CD4-positive, alpha-beta T cell treated with Interleukin-6 for 4 hours (primary cell): ENCODE measurements at regions not wholly inside any gene's neighbourhood (a gene's known extent, or its start where the extent isn't known, plus 50 kb on each side); places are given as distances from the start of the nearest gene placed in this dataset.
"Not testable (repeated sequence)": the region's sequence is repeated elsewhere in the genome, so short reads cannot be mapped to it uniquely, and the experiment has no call there.

Experiments used
- DNase-seq: peaks from one replicate; pipeline ENCODE4 v3.0.0-alpha.2; 2020; ENCODE audit warnings: mixed read lengths

- not testable (repeated sequence) for DNase-seq
Observed at GRCh38 chr4:131734851-131735385, 1414.2 kb upstream of the PCDH10 start.

- not testable (repeated sequence) for DNase-seq
Observed at GRCh38 chr4:131738991-131739390, 1410.1 kb upstream of the PCDH10 start.

- not testable (repeated sequence) for DNase-seq
Observed at GRCh38 chr4:131741836-131742235, 1407.3 kb upstream of the PCDH10 start.

- DNase-seq = peak; percentile 1
Observed at GRCh38 chr4:131742536-131743205, 1406.4 kb upstream of the PCDH10 start.

DNA sequence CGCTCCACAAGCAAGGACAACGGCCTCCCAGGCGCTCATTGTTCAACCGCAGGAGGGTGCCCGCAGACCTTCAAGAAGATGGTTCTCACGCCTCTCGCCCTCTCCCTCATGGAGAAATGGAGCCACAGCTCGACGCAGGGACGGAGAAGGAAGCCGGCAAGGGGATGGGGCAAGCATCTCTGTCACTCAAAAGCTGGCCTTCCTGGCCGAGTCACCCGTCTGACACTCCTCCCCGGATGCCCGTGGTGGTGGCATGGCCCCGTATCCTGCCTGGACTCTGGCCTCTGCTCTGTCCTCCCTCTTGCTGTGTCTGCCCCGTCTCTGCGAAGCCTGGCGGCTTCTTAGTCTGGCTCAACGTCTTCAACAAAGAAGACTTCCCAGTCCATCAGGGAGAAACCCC is 1405.7 kb upstream of the PCDH10 start:
- not testable (repeated sequence) for DNase-seq

- DNase-seq = not testable (repeated sequence)
Observed at GRCh38 chr4:131747203-131747602, 1401.9 kb upstream of the PCDH10 start.

DNA sequence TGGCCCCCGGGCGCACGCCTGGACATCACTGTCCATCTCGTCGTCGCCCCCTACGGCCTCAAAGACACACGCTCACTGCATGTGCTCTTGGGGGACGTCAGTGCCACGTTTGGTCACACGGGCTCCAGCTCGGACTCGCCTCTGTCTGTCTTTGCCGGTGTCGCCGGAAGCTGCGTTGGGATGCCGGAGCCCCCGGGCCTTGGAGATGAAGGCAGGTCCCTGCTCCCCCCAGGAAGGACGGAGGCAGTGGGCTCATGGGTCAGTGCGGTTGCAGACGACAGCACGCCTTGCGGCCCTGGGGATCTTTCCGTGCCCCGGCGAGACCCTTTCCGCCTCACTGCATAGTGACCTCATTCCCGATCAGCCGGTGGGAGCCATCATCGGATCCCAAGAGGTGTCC is 1399.9 kb upstream of the PCDH10 start:
- not testable (repeated sequence) for DNase-seq

- not testable (repeated sequence) for DNase-seq
Observed at GRCh38 chr4:131750006-131750405, 1399.1 kb upstream of the PCDH10 start.

DNA sequence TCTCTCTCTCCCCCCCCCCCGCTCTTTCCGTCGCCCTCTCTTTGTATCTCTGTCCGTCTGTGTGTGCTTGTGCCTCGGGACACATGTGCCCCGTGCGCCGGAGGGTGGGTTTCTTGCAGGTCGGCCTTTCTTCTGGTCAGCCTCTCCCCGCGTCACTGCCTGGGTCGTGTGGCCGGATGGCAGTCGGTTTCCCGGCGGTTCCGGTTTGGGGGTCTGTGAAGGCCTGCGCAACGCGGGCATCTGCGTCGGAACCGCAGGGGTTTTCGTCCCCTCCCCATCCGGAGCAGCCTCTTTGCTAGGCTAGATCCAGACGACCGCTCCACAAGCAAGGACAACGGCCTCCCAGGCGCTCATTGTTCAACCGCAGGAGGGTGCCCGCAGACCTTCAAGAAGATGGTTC is 1398.6 kb upstream of the PCDH10 start:
- DNase-seq = not testable (repeated sequence)

GRCh38 chr4:131762234-131762633 is 1386.9 kb upstream of the PCDH10 start:
- DNase-seq = not testable (repeated sequence)

GRCh38 chr4:131764730-131765129 is 1384.4 kb upstream of the PCDH10 start:
- DNase-seq = peak; percentile 1

DNA sequence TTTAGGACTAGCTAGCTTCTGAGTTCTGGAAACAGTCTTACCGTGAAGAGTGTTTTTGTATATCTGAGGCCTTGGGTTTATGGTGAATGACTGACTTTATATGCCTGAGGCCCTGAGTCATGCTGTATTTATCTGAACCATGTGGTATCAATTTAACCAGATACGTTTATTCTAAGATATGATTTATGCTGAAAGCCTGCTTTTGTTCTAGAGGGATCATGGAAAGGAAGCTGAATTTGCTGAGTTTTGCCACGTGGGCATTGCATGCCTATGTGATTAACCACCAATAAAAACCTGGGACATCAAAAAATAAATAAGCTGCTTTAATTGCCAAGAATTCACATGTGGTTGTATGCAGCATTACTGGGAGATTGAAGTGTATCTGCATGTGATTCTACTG is 1374.7 kb upstream of the PCDH10 start:
- DNase-seq = not testable (repeated sequence)

DNA sequence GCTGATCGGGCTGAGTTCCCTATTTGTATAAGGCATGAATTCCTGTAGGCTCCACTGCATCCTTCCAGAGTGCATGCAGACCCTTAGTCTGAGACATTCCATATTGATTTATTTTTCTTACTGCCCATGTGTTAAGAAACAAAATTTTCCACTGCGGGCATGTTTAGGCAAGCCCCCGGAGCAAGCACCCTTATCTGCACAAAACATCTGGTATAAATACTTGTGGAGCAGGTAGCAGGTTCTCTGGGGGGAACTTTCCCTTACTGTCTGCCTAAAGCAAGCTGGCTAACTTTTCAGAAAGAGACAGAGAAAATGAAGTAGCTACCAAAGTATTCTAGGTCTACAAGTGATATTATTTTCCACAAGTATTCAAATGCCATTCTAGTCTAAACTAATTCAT is 1338.5 kb upstream of the PCDH10 start:
- not testable (repeated sequence) for DNase-seq
